NOMO-1 (cell line): ENCODE measurements at regions not wholly inside any gene's neighbourhood (a gene's known extent, or its start where the extent isn't known, plus 50 kb on each side); places are given as distances from the start of the nearest gene placed in this dataset.
A peak's percentile ranks its signal among the peaks of the same experiment; 100 is the strongest.

Experiments used
- DNase-seq, 2 experiments: peaks; one replicate each; lab custom pipeline; 2025; ENCODE audit not compliant: unreplicated experiment in 2 of 2; lab: John Stamatoyannopoulos, UW

DNA sequence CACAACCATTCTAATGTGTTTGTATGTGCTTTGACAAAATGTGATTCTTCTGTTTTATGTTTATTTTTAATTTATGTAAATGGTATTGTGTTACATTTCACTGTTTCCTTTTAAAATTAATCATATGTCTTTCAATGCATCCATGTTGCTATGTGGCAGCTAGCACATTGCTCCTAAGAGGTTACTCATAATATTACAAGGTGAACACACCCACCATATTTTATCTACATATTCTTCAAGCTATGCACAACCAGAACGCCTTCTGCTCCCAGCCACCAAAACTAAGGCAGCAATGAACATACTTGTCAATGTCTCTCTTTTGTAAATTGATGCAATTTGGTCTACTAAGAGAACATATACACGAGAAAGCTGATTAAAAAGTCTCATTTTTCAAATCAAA is 160.6 kb upstream of the OSR1 start:
- no peak for DNase-seq

DNA sequence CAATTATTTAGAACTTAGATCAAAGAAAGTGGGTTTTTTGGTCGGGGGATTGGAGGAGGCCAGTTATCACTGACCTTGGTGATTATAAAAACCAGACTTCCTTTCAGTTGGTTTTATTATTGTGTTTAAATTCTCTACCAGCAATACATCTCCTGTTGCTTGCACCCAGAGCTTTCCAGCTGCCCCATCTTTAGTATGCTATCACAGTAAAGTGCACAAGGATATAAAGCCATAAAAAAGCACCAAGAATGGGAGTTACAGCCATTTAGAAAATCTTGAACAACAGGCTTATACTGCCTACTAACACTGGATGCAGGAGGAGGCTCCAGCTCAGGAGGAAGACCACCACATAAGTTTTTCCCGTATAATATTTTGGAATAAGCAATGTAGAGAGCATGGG is 148.7 kb upstream of the OSR1 start:
- no peak for DNase-seq

DNA sequence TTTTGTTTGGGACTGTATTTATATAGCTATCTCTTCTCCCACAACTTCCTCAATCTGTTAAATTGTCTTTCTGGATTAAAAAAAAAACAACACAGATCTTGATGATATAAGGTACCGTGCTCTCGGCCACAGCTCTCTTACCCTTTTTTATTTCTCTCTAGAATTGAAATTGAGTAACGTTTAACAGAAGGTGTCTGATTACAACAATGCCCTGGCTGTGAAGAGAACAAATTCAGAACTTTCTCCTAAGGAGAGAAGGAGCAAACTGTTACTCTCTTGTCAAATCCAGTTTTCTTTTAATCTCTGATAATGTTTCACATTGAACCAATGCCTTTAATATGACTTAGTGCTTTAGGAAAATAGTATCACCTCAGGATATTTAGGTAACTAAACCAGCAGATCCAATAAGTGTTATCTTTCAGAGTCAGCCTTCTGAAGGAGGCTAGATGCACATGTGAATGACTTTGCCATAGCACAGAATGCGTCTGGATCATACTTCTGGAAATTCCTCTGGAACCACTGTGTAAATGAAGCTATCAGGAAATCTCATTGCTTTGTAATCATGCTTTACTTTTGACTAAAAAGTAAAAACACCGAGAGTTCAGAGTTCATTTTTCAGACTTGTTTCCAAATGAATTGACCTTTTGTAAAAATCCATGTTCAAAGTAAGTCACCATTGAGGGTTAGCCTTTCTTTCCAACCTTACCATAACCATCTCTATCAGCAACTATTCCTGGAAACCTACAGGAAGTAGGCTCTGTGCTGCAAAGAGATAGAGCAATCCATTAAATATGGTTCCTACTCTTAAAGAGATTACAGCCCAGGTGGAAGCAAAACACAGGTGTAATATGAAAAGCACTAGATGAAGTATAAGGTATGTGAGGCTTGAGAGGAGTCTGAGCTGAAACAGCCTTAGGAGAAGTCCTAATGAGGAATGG is 147.0 kb upstream of the OSR1 start:
- no peak for DNase-seq

DNA sequence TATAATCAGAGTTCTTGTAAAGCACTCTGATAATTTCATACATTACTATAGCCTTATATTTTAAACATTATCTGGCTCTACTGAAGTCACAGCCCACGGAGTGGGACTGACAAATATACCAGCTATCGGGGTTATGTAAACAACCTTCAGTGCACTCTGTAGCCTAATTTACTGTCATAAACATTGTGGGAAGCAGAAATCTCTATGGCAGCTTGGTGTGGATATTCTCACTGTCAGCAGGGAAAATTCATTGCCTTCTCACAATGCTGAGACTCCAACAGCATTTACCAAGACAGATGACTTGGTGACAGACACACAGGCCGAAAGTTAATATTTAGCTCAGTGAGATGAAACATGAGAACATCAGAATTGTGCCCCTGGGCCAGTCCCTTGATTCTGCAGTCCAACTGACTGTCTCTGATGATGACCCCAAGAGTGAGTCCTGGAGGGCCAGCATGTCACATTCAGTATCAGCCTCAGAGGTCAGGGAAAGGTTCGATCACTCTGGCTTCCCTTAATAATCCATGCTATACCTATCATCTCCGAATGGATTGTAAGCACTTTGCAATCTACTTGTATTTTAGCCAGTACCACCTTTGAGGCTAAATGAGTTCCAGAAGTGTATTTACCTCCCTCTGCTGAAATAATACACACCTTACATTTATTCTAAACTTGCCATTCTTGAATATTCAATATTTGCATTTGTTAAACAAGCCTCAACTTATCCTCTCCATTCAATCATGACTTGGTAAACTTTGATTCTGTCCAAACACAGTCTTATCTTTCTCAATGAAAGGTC is 146.2 kb upstream of the OSR1 start:
- DNase-seq, result no peak

DNA sequence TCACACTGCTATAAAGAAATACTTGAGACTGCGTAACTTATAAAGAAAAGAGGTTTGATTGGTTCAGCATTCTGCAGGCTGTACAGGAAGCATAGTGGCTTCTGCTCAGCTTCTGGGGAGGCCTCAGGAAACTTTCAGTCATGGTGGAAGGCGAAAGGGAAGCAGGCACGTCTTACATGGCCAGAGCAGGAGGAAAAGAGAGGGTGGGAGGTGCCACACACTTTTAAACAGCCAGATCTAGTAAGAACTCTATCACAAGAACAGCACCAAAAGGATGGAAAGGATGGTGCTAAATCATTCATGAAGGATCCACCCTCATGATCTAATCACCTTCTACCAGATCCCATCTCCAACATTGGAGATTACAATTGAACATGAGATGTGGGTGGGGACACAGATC is 145.5 kb upstream of the OSR1 start:
- DNase-seq, result no peak

DNA sequence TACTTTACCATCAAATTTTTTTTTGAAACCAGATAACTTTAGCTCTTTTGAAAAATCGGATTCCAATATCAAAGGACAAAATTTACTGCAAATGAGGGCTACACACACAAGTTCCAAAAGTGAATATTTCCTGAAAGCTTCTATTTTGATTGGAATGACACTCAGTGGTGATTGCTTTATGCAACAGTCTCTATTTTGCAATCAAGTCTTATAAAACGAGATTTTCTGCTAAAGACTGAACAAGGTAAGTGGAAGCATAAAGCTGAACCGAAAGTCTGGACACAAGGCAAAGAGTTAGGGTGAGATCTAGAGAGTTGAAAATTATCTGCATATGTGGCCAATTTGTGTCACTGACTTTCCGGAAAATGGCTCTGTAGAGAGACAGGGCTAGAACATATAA is 145.0 kb upstream of the OSR1 start:
- DNase-seq, result no peak

DNA sequence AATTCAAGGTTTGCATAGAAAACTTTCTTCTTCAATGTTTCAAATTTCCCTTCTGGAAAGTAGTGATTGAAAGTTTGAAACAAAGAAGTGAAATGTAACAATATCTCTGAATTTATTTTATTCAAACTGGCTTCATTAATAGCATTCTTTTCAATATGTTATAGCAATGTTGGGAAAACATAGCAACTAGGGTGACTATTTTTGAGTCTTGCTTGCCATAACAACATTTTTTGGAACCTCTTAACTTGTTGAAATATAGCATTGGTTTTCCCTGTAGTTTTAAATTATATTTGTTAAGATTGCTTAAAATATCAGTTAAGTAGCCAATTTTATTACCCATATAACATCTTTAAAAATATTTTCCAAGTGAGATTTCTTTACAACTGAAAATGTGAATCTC is 141.7 kb upstream of the OSR1 start:
- no peak for DNase-seq

DNA sequence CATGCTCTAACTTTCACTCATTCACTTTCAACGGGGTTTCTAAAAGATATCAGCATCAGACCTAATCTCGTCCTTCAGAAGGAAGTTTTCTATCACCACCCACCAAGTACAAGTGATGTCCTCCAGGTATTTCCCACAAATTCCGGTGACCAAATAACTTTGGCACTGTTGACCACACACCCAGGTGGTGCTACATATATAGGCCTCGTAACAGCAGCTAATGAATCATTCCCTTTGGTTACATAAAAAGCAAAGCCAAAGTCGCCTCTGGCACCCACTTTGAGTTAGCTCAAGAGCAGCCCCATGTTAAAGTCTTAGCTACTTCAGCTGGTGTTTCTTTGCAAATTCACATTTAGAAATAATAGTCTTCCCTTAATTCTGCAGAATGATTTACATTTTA is 138.2 kb upstream of the OSR1 start:
- no peak for DNase-seq

DNA sequence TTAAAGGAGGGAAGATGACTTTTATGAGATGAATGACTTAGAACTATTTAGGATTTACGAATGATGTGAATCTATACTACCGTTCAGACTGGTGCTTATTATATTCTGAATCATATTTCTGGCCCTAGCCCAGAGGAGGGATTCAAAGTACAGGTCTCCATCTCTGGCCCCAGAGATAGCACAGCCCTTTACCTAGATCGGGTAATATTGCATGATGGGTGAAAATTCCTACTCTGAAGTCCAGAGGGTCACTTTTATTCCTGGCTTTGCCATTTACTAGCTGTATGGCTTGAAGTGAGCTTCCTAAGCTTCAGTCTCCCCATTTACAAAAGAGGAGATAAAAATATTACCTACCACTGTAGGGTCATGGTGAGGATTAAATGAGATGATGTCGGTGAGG is 135.8 kb upstream of the OSR1 start:
- DNase-seq, result no peak

DNA sequence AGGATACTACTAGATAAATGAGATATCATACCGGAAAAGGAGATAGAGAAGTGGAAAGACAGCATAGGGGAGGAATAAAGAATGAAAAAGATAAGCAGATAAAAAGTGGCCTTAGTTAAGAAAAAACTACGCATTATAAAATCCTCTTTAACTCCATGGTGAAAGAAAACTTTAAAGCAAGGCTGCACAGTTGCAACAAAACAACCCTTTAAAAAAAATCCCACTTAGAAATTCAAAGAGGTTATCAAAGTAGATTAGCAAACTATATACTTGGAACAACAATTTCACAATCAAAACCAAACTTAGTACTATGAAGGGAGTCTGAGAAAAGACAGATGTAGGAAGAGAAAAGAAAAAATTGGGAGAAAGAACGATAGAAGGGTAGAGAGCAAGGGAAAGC is 133.4 kb upstream of the OSR1 start:
- no peak for DNase-seq

DNA sequence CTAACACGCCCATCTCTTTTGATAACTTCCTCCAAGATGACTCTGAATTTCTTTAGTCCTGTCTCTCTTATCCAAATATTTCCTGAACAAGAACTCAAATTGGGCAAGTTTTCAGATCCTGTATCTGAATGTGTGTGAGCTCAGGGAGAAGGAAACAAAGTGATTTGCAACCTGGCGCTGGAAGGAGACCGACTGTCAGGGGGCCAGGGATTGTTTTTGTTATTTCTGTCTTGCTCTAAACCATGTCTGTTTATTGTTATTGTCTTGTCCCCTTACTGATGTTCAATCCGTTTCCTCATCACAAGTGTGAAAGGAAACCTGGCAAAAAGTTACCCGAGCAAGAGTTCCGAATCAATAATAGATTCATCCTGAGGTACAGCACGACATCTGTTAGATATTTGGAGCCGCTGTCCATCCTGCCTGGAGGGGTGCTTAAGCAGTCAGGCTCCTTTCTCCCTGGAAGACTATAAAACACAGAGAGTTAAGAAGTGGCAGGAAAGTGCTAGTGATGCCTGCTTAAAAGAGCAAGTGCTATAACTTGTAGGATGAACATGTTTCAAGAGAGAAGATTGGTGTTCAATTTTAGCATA is 132.5 kb upstream of the OSR1 start:
- no peak for DNase-seq

DNA sequence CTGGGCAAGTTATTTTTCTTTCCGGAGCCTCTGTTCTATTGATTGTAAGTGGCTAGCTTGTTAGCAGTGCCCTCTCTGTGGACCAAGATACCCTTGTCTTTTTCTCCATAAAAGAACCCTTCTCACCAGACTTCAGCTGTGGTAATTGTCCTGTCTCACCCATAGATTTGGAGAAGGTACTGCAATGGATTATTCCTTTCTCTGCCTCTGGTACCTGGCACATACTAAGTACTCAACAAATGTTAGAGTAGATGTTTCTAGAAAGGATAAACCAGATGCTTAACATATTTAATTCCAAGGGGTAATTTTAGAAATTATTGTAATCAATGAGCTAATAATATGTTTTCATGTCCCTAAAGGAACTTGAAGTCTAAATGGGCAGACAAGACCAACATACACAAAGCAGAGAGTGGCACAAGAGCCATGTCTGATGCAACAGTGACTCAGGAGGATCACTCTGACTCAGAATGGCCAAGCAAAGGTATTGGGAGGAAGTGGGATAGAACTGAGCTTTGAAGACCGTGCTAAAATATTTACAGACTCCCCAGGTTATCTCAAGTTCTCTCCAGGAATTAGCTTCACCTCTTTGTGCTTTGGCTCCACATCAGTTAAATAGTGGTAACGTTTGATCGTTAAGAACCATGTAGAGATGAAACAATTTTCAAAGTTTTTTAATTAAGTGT is 129.7 kb upstream of the OSR1 start:
- DNase-seq, result no peak

DNA sequence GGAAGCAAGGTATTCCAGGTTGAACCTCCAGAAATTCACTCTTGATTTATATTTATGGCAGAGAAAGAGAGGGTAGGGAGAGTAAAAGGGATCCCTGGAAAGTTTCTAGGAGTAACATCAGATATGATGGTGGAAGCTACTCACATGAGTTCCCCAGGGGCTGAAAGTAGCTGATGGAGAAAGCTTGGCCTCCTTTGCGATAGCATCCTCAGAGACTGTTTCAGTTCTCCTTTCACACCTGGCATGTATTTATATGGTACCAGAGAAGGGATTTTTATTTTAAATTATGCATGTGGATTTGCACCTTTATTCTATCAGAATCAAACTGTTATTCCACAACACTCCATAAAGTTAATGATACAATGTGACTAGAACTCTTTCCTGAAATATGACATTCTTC is 126.3 kb upstream of the OSR1 start:
- no peak for DNase-seq

DNA sequence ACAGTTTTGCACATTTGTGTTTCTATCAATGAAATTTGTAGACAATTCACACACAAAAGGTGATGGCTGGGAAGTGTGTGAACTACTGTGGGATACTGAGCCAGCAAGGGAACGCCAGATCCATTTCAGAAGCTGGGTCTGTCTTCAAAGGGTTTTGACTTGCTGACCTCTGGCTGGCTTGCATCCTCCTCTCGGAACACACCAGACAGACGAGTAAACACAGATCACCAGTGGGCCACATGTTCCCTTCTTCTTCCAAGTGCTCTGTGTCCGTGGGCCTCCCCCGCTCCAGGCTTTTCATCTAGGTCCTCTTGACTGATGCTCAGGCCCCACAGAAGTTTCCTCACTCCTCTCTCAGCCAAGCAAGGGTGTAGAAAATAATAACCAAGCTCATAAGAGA is 122.2 kb upstream of the OSR1 start:
- no peak for DNase-seq

DNA sequence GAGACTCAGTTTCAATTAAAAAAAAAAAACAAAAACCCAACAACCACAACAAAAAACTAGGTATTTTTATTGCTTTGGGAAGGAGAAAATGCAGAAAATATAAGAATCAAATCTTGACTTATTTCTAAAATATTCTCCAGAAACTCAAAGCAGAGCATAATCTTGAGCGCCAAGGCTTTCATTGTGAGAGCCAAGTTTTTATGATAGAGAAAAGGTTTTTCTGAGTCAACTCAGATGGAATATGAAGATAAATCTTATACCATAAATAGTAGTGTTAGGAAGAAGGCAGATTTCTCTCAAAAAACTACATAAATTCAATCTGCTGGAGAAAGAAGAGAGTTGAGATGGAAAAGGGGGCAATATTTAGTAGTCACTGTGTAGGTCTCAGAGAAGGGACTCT is 121.2 kb upstream of the OSR1 start:
- no peak for DNase-seq

DNA sequence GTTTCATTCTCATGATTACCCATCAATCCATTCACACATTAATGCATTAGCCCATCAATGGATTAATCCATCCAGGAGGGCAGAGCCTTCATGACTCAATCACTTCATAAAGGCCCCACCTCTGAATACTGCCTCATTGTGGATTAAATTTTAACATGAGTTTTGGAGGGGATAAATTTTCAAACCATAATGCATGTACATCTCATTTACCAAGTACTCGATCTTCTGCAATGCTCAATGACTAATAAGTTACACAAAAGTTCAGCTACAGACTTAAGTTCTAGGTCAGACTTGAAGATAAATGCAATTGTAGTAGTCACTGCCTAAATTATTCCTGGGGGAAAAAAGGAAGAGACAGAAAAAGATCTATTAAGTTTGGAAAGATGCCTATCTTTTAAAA is 120.0 kb upstream of the OSR1 start:
- DNase-seq, result no peak

DNA sequence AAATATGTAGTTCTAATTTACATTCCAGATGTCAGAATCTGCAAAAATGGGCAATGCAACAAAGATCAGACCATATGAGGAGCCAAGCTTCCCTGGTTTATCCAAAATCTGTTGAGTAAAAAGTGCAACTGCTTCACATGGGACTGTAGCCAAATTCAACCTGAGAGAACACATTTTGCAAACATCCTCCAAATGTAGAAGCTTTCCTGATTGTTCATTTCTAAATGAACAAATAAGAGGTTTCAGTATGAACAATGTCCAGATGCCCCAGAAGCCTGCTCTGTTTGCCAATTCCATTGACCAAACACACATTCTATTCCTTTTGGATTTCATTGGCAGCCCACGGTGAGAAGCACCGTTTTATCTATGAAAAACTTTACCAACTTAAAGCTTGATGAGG is 117.9 kb upstream of the OSR1 start:
- no peak for DNase-seq

DNA sequence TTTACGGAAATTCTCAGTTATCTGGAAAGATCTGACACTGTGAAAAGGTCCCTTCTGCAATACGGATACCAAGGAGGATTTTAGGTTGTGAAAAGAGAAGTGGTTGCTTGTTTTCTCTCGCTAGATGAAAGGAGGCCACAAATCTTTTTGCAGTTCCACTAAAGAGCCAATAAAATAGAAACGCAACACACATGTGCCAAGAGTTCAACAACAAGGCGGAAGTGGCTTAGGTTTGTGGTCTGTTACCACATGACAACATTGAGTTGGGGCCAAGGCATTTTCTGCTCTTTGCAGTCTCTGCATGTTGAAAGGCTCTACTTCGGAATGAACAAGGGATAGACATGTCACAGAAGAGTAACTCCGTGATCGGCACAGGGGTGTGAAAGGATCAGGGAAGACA is 115.7 kb upstream of the OSR1 start:
- DNase-seq, result peak; percentile 89 to 92

DNA sequence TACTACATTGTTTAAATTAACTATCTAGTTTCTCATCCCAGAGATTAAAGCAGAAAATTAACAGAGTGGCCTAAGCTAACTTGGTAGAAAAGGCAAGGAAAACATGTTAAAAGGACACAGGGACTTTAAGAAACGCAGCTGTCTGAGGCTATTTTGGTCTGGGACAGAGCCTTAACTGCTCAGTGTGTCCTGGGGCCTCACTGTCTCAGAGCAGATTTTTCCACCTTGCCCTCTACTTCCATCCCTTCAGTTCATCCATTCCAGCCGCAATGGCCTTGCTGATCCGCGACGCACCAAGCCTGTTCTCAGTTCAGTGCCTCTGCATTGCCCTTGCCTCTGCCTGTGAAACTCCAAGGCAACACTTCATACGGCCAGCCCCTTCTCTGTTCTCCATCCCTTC is 114.9 kb upstream of the OSR1 start:
- DNase-seq, result no peak

DNA sequence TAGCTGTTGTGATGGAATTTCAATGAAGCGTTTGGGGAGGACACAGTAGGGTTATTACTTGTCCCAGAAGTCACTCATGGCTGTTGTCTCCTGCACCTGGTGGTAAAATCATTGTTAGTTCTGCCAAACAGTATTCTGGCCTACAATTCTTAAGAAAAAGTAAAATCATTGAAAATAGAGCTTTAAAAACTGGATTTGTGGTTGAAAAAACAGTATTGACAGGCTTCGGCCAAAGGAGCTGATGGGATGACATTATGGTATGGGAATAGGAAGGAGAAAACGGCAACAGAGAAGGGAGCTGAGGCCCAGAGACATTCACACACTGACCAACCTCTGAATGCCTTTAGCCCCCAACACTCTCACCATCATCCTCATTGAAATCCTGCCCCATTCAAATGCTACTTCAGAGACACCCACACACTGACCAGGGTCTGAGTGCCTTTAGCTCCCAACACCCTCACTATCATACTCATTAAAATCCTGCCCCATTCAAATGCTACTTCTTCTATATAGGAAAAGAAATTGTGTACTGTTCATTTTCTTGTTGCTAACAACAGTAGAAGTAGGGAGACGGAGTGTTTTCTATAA is 114.1 kb upstream of the OSR1 start:
- DNase-seq, result no peak

DNA sequence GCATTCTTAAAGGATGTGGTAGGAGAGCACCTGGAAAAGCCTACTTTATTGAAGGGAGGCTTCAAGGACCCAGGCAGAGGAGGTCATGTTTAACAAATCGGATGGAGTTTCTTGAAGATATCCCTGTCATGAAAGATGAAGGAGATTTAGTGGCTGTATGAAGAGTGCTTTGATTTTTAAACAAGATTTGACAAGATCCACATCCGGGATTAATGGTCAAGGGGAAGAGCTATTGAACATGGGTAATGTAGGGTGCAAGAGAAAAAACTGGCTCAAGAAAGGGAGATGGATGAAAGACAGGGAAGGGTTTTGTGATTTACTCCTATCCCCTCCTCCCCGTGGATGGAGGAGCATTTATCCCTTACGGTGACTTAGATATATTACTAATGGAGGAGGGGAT is 113.1 kb upstream of the OSR1 start:
- no peak for DNase-seq
